NCI-H1105 treated with DMSO at 0.1 percent for 48 hours (cell line): ENCODE measurements at regions not wholly inside any gene's neighbourhood (a gene's known extent, or its start where the extent isn't known, plus 50 kb on each side); places are given as distances from the start of the nearest gene placed in this dataset.
A peak's percentile ranks its signal among the peaks of the same experiment; 100 is the strongest.
"Not testable (repeated sequence)": the region's sequence is repeated elsewhere in the genome, so short reads cannot be mapped to it uniquely, and the experiment has no call there.

Experiments
- DNase-seq: peaks from one replicate; lab custom pipeline; 2025; lab: John Stamatoyannopoulos, UW

DNA sequence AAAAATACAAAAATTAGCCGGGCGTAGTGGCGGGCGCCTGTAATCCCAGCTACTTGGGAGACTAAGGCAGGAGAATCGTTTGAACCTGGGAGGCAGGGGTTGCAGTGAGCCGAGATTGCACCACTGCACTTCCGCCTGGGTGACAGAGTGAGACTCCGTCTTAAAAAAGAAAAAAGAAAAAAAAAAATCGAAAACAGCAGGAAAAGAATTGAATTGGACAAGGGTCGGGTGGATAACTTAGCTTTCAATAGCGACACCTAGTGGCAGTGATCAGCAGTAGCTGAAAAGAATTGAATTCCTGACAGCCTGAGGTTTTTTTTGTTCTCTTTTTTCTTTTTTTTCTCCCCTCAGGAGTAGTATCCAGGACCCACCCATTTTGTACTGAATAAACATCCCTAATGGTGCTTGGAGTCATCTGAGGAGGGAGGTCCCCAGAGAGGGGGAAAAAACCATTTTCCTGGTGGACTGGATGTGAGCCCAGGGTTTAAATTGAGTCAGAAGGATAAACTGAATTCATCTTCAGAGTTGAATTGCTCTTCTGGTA is 55.1 kb downstream of the CYCS start:
- peak; percentile 82 for DNase-seq

DNA sequence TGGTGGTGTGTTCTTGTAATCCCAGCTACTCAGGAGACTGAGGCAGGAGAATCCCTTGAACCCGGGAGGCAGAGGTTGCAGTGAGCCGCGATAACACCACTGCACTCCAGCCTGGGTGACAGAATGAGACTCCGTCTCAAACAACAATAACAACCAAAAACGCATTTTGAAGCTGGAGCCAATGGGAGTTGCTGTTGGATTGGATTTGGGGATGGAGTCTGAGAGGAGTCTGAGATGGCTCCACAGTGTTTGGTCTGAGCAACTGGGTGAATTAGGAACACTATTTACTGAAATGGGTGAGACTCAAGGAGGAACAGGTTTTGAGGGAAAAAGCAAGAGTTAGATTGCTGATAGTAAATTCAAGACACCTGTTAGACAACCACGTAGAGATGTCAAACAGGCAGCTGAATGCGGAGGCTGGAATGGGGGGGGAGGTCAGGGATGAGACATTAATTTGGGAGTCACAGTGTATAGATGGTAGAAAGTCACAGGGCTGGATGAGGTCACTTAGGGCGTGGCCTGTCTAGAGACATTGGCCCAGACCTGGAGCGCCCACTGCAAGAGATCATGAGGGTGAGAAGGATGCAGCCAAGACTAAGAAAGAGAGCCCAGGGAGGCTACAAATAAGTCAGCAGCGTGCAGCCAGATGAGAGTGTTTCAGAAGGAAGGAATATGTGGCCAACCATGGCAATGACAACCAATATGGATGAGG is 56.4 kb downstream of the CYCS start:
- no peak for DNase-seq

DNA sequence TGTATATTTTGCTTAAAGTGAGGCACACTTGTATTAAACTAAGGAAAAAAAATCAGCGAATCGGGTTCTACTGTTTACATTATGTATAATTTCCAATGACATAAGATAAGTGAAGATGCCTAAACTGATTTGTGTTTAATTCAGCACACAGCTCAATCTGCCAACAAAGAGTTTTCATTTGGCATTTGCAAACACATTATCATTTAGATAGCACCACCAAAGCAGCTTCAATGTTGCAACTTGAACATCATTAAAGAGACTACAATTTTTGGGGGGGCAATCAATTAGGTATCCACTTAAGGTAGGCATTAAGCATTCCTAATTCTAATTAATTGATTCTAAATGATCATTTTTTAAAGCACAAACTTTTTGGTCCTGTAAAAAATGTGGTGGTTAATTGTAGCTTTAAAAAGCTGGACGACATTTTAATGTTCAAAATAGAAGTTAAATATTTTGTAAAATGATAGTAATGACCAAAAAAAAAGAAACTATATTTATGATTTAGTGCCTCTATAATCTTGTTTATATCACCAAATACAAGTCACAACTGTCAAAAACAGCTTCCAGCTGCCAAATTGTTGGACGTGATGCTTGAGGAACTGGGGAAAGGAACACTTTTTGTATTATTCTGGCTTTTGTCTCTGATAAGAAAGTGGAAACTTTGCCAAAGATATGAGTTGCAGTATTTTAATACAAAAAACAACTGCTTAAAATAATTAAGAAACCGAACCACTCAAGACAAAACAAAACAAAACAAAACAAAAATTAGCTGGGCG is 57.1 kb downstream of the CYCS start:
- DNase-seq: no peak

DNA sequence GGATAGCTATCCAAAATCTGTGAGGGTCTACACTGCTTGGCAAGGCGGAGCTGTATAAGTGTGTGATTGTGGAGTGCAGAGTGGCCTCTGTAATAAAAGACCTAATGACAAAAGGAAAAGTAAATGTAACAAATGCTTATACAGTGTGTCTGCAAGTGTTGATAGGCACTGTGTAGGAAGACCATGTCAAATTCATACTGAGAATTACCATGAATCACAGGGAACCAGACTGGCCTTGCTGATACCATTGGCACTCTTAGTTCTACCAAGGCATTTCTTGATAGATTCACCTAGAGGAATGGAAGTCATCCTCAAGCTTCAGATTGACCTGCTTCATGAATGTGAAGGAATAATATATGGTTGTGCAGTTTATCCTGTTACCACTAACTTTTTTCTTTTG is 58.8 kb downstream of the CYCS start:
- DNase-seq: no peak

DNA sequence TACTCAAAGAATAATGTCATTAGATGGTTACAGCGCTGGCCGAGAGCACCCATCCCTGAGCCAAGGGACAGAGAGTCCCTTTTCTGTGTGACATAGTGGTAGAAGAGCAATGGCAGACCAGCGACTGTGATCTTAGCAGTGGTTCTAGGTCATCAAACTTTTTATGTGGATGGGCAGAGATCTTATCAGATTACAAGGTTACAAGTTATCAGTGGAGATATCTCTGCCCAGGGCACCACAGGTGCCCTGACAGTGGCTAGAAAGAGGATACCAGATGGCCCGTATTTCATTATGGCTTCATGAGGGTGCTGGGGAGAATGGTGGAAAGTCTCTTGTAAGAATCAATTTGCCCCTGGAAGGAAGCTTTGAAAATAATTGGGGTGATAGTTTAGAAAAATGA is 62.7 kb downstream of the CYCS start:
- DNase-seq: no peak

DNA sequence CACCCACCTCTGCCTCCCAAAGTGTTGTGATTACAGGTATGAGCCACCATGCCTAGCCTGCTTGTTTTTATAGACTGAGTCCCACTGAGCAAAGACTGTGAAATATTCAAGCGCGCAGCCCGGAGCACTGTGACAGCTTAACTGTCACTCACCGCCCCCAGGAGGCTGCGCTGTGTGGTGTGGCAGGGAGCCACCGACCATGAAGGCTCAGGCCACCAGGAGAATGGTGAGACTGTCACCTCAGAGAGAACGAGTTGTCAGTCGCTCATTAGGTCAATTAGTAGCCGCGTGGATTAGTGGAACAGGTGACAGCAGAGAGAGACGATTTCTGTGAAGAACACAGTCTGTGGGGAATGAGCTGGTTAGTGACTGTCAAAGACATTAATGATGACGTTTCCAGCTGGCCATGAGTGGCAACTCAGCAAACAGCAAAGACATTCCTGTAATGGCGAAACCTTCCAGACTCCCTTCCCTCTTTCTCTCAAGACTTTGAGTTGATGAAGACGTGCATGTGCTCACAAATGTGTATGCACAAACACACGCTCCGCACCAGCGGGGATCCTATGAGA is 64.5 kb downstream of the CYCS start:
- DNase-seq: no peak

DNA sequence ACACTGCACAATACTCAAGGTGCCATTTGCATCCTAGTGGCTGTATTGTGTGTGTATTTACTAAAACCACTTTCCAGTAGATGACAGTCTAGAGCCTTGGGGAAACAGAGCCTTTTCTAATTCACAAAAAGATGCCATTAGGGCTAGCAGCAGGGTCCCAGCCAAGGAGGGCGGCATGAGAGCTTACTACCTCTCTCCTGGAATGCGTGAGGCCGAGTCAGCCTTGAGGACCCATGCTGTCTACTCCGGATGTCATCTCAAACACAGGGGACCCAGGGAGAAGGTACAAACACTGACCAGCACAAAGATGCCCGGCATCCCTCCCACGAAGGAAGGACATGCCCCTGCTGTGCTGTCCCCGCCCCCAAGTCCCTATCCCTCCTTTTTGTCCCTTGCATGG is 65.5 kb downstream of the CYCS start:
- no peak for DNase-seq

DNA sequence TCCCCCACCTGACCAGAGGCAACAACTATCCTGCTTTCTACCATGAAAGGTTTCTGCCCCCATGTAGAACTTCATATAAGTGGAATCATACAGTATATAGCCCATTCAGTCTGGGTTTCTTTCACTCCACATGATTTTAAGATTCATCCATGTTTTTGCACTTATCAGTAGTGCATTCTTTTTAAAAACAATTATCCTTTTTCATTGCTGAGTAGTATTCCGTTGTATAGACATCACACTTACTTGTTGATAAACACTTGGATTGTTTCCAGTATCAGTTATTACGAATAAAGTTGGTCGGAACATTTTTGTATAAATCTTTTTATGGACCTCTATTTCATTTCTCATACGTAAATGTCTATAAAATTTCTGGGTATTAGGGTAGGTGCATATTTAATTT is 68.7 kb downstream of the CYCS start:
- DNase-seq: no peak

DNA sequence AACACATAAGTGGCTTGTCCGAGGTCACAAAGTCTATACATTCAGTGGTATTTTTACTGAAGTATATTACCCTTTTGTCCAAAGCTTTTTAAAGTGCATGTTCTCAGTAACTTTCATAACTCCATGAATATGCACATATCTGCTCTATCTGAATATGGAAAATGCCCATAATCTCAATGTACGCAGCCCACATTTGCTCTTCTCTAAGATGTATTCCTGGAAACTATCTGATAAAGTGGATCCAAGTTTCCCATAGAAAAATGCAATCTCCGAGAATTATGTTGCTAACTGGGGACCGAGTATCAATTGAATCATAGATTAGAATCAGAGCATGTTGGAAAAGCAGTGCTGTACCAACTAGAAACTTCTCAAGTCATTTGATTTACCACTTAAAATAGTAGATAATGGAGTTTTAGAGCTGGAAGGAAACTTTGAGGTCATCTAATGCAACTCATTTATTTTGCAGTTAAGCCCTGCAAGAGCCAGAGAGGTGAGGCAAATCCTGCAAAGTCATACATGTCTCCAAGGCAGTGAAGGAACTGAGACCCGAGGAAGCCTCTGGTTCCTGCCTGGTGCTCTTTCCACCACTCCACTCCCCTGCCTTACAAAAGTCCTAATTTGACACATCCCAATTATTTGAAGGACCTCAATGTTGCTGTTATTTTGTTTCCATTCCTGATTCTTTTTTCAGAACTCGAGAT is 69.4 kb downstream of the CYCS start:
- no peak for DNase-seq

DNA sequence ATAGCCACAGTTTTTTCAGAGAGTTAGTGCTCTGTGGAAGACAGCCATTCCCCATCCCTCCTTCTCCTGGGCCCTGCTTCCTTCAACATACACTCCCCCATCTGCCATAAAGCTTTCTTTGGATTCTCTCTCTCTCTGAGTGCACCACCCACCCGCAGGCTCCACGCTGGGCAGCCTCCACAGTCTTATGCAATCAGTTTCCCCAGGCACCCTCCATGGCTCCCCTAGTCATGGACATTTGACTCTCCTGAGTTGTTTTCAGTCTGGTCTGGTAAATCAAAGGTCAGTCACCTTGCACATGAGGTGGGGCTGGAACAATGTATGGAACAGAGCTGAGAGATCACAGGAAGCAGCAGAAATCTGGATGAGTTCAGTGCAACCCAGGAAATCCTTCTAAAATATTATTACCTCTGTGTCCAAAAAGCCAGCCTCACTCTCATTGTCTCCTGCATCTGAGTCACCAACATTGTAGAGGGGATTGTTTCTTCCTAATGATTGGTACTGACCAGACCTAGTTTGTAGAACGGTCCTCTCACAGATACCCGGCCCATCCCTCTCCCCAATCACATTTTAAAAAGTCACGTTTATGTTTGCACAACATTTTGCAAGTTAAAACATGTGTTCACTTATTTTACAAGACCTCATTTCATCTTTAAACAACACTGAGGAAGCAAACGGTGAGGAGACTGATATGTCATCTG is 70.1 kb downstream of the CYCS start:
- DNase-seq: no peak

DNA sequence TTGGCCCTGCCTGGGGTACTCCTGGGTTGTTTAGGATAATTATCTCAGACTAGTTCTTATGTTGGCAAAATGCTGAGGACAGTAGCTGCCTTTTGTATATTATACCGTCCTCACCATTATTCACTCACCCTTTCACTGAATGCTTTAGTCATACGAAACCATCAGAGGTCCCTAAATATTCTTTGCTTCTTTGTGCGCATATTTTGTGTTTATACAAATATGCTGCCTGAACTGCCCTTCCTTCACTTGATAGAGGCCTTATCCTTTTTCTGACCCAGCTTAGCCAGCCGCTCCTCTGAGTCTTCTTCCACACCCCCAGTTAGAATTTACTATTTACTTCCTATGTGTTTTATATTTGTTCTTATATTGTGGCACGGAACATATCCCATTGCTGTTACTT is 70.2 kb upstream of the OSBPL3 start:
- no peak for DNase-seq

DNA sequence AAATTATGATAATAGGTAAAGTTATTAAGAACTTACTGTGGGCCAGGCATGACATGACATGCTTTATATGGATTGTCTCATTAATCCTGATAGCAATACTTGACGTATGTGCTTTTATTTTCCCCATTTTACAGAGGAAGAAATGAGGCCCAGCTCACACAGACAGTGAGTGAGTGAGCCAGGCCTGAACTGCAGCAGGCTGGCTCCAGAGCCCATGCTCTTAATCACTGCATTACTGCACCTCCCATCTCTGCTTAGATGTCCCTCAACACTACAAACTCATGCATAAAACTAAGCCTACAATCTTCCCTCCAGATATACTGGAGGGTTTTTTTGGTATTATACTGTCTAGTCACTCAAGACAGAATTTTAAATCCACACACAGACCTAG is 68.5 kb upstream of the OSBPL3 start:
- no peak for DNase-seq

DNA sequence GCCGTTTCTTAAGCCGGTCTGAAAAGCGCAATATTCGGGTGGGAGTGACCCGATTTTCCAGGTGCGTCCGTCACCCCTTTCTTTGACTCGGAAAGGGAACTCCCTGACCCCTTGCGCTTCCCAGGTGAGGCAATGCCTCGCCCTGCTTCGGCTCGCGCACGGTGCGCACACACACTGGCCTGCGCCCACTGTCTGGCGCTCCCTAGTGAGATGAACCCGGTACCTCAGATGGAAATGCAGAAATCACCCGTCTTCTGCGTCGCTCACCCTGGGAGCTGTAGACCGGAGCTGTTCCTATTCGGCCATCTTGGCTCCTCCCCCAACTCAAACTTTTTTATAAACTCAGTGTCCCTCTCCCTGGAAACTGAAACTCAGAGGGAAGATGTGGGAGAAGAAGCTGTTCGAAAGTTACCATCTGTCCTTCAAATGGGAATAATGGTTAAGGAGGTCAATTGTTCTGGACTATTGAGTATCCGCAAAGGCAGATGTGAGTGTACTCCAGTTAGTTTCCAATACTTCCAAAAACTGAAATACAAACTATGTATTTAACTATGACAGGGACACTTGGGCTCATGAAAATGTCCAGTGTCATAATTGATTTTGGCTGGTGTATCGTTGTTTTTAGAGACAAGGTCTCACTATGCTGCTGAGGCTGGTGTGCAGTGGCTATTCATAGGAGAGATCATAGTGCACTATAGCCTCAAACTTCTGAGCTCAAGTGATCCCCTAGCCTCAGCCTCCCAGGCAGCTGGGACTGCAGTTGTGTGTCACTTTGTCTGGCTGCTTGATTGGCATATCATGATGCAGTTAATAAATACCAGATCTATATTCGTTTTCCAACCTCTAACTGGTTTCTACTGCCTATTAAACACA is 67.8 kb upstream of the OSBPL3 start:
- not testable (repeated sequence) for DNase-seq

DNA sequence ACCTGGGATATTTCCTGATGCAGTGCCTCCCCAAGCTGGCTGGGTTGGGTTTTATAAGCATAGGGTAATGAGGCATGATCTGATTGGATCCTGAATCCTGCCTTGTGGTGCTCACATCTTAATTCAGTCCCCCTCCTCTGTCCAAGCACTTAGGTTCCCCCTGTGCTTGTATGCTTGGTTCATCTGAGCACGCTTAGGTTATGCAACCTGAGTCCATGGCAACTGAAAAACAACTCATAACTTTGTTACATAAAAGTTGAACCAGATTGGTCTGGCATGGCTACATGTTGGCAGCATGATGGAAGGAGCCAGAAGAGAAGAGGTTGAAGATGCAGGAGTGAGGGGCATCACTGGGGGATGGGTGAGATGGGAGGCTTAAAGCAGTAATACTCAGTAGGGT is 57.3 kb upstream of the OSBPL3 start:
- no peak for DNase-seq

DNA sequence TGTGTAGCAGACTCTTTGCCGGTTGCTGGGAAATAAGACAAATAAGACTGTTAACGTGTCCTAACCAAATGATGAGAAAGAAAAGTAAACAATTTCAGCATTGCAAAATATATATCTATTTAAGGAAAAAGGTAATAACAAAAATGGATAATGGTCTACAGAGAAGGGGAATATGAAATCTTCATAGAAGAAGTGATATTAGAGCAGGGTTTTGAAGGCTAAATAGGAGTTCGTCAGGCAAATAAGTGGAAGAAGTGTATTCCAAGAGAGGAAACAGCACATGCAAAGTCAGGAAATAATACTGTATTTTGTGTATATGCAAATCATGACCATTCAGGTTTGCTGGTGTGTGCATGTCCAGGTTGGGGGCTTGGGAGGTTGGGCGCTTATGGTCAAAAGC is 55.3 kb upstream of the OSBPL3 start:
- no peak for DNase-seq

DNA sequence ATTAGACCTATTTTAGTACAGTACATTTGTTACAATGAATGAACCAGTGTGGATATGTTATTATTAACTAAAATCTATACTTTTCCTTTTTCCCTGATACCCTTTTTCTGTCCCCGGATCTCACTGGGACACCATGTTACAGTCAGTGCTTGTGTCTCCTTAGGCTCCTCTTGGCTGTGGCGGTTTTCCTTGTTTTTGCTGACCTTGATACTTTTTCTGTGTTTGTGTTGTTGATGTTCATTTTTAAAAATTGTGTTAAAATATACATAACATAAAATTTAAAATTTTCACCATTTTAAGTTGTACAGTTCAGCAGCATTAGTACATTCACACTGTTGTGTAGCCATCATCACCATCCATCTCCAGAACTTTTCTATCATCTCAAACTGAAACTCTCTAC is 54.2 kb upstream of the OSBPL3 start:
- no peak for DNase-seq

DNA sequence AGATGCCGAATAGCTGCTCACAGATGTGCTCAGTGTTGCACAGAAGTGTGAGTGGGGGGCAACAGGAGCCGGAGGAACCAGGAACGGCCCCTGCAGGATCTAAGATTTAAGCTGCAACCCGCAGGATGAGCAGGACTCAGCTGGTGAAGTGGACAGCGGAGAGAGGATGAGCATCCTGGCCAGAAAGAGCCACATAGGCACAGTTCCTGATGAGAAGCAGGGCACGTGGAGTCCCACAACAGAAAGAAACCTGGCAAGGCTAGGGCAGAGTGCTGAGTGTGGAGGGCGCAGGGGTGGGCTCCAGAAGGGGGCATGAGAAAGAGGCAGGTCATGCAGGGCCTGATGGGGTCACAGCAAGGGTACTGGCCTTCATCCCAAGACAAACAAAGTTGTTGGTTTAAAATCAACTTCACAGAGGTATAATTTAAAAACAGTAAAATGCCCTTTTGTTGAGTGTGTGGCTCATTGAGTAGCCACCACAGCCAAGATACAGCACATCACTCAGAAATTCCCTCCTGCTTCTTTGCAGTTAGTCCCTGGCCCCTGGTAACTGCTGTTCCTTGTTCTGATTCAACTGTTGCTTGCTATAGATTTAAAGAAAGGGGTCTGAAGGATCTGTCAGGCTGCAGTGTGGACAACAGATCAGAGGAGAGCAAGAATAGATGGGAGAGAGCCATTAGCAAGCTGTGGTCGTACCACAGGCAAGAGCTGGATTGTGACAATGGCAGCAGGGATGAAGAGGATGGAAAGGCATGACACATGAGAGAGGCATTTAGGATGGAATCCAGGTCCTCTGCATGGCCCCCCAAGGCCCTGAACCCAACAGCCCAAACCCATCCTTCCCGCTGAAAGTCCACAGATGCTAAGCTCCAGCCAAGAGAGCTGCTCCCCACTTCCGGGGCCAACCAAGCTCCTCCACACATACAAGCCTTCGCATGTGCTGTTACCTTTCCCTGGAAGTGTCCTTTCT is 53.1 kb upstream of the OSBPL3 start:
- DNase-seq: no peak

DNA sequence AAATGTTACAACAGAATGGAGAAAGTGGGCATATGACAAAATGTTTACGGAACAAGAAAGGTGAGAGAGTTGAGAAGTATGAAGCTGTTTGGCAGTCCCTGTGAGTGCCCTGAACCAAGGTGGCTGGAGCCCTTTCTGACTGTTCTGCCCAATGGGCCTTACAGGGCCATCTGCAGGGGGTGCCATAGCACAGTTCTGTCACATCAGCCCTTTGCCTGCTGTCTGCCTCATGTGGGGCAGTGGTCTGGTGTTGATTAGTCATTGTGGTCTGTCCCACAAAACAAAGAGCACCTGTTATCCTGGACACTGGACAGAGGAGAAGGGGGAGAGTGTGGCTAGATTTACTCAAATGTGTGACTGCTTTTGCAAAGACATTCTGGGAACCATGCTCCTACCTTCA is 51.5 kb upstream of the OSBPL3 start:
- no peak for DNase-seq

DNA sequence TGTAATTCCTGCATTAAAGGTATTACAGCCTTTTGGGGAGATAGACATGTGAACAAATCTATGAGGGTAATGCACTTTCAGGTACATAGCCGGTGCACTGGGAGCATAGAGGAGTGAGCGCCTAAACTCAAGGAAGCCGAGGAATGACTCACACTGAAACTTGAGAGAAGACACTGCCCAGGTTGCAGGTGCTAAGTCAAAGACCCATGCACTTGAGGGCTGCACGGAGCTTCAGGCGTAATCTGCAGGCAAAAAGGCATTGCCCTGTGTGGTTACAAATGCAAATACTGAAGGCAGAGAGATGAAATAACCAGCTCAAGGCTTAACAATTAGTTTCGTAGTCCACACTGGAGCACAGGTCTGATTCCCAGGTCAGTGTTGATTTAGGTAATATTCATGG is 51.0 kb upstream of the OSBPL3 start:
- no peak for DNase-seq
